Loucy (cell line): ENCODE measurements at regions not wholly inside any gene's neighbourhood (a gene's known extent, or its start where the extent isn't known, plus 50 kb on each side); places are given as distances from the start of the nearest gene placed in this dataset.

Source experiments
- H2AFZ ChIP-seq: fragments of 200-600 bp; sonication (generic); 2 replicates; pipeline ENCODE4 v1.6.0; 2016; ENCODE audit warnings: antibody characterized with exemption, mild to moderate bottlenecking, low read length, moderate library complexity
- H3F3A ChIP-seq: fragments of 200-600 bp; 2 replicates; pipeline ENCODE4 v1.6.0; 2016; ENCODE audit warnings: antibody characterized with exemption, low read depth, mild to moderate bottlenecking
- H3K27me3 ChIP-seq: fragments of 200-600 bp; sonication (generic); 2 replicates; pipeline ENCODE4 v1.6.1; 2014; ENCODE audit warnings: low read length, mild to moderate bottlenecking; ENCODE audit not compliant: insufficient read depth, poor library complexity, severe bottlenecking
- H3K36me3 ChIP-seq: fragments of 200-600 bp; sonication (generic); 2 replicates; pipeline ENCODE4 v1.6.1; 2016; ENCODE audit warnings: low read length; ENCODE audit not compliant: insufficient read depth
- H3K4me1 ChIP-seq: fragments of 200-600 bp; sonication (generic); 2 replicates; pipeline ENCODE4 v1.5.1; 2014; ENCODE audit warnings: low read length, mild to moderate bottlenecking; ENCODE audit not compliant: insufficient read depth, poor library complexity, severe bottlenecking
- H3K4me2 ChIP-seq: fragments of 200-600 bp; sonication (generic); 2 replicates; pipeline ENCODE4 v1.6.0; 2014; ENCODE audit warnings: antibody characterized with exemption, low read length, low read depth, mild to moderate bottlenecking; ENCODE audit not compliant: poor library complexity, severe bottlenecking
- H3K4me3 ChIP-seq: fragments of 200-600 bp; sonication (generic); 2 replicates; pipeline ENCODE4 v1.5.1; 2014; ENCODE audit warnings: low read length, mild to moderate bottlenecking, mixed read lengths; ENCODE audit not compliant: poor library complexity, severe bottlenecking
- H3K79me2 ChIP-seq: fragments of 200-600 bp; sonication (generic); 2 replicates; pipeline ENCODE4 v1.6.1; 2014; ENCODE audit warnings: low read length; ENCODE audit not compliant: insufficient read depth
- H3K9ac ChIP-seq: fragments of 200-600 bp; sonication (generic); 2 replicates; pipeline ENCODE4 v1.6.0; 2014; ENCODE audit warnings: mild to moderate bottlenecking, low read depth, low read length, moderate library complexity; ENCODE audit not compliant: poor library complexity, severe bottlenecking
- H3K9me2 ChIP-seq: fragments of 200-600 bp; sonication (generic); replicated peaks from 2 replicates; pipeline ENCODE4 v1.6.1; 2016; ENCODE audit warnings: low read depth, low read length, mixed read lengths
- H3K9me3 ChIP-seq: fragments of 200-600 bp; sonication (generic); 2 replicates; pipeline ENCODE4 v1.6.1; 2014; ENCODE audit warnings: mild to moderate bottlenecking, antibody characterized with exemption, low read length, low read depth; ENCODE audit not compliant: insufficient read depth
- H4K20me1 ChIP-seq: fragments of 200-600 bp; sonication (generic); 2 replicates; pipeline ENCODE4 v1.6.0; 2014; ENCODE audit warnings: antibody characterized with exemption, low read length, mild to moderate bottlenecking; ENCODE audit not compliant: insufficient read depth, poor library complexity, severe bottlenecking
- CTCF ChIP-seq: fragments of 200-600 bp; sonication (generic); conservative IDR thresholded peaks from 2 replicates; pipeline ENCODE4 v1.5.1; 2014; ENCODE audit warnings: mild to moderate bottlenecking, antibody characterized with exemption, low read length
- EZH2phosphoT487 ChIP-seq: fragments of 200-600 bp; IDR thresholded peaks from 2 replicates; pipeline ENCODE4 v1.6.1; 2018; ENCODE audit warnings: antibody characterized with exemption, mild to moderate bottlenecking, moderate library complexity, borderline replicate concordance

- Histone ChIP-seq H4K20me1 (no peaks in the 10 kb centered on the region), H3K36me3 (no peaks in the 10 kb centered on the region), H3K9ac (no peak overlapping the region), H3K4me2 (no peak overlapping the region), H3F3A (no peaks in the 10 kb centered on the region), H3K4me3 (no peak overlapping the region), H2AFZ (no peak overlapping the region), H3K4me1 (no peaks in the 10 kb centered on the region), H3K9me2 (no peaks in the 10 kb centered on the region), H3K27me3 (no peaks in the 10 kb centered on the region), H3K79me2 (no peaks in the 10 kb centered on the region), H3K9me3 (no peaks in the 10 kb centered on the region)
- no peak for TF ChIP-seq CTCF
- TF ChIP-seq EZH2phosphoT487: no peak
These were observed 224.1 kb downstream of the TPRG1 start for GRCh38 chr3:189395825-189396224.

- TF ChIP-seq CTCF (no peak), EZH2phosphoT487 (no peak)
These were observed 226.9 kb downstream of the TPRG1 start for GRCh38 chr3:189398656-189399055.

GRCh38 chr3:189401196-189401595 lies 229.4 kb downstream of the TPRG1 start:
- H3K9ac ChIP-seq: no peak overlapping the region
- TF ChIP-seq EZH2phosphoT487 (no peak), CTCF (no peak)

More at GRCh38 chr3:189398656-189399055, 226.9 kb downstream of the TPRG1 start:
- H4K20me1 ChIP-seq: no peaks in the 10 kb centered on the region
- H3F3A ChIP-seq: no peaks in the 10 kb centered on the region
- no peaks in the 10 kb centered on the region for H3K9me2 ChIP-seq
- H3K27me3 ChIP-seq: no peaks in the 10 kb centered on the region
- no peaks in the 10 kb centered on the region for H3K79me2 ChIP-seq
- H3K9me3 ChIP-seq: no peaks in the 10 kb centered on the region
- no peak overlapping the region for H2AFZ ChIP-seq
- no peak overlapping the region for H3K9ac ChIP-seq
- no peaks in the 10 kb centered on the region for H3K36me3 ChIP-seq
- H3K4me1 ChIP-seq: no peaks in the 10 kb centered on the region
- no peak overlapping the region for H3K4me3 ChIP-seq
- H3K4me2 ChIP-seq: no peak overlapping the region

More at GRCh38 chr3:189401196-189401595, 229.4 kb downstream of the TPRG1 start:
- H3K27me3 ChIP-seq: no peaks in the 10 kb centered on the region
- no peaks in the 10 kb centered on the region for H3K79me2 ChIP-seq
- H3K36me3 ChIP-seq: no peaks in the 10 kb centered on the region
- no peaks in the 10 kb centered on the region for H3K4me1 ChIP-seq
- H3K4me2 ChIP-seq: no peak overlapping the region
- H4K20me1 ChIP-seq: no peaks in the 10 kb centered on the region
- no peaks in the 10 kb centered on the region for H3K9me3 ChIP-seq
- no peaks in the 10 kb centered on the region for H3K9me2 ChIP-seq
- H3K4me3 ChIP-seq: no peak overlapping the region
- no peaks in the 10 kb centered on the region for H3F3A ChIP-seq
- no peak overlapping the region for H2AFZ ChIP-seq
